Colonic mucosa (tissue), 4 donors: ENCODE measurements at regions not wholly inside any gene's neighbourhood (a gene's known extent, or its start where the extent isn't known, plus 50 kb on each side); places are given as distances from the start of the nearest gene placed in this dataset.

Experiments
- DNase-seq: peaks from one replicate; pipeline ENCODE4 v3.0.0-alpha.2; 2020
- H3K27ac ChIP-seq: fragments of 200-600 bp; one replicate; pipeline ENCODE4 v1.8.0; 2021
- H3K27me3 ChIP-seq: fragments of 200-600 bp; one replicate; pipeline ENCODE4 v1.8.0; 2021
- H3K36me3 ChIP-seq: fragments of 200-600 bp; one replicate; pipeline ENCODE4 v1.8.0; 2021
- H3K4me1 ChIP-seq: fragments of 200-600 bp; one replicate; pipeline ENCODE4 v1.8.0; 2021; ENCODE audit warnings: mild to moderate bottlenecking
- H3K4me3 ChIP-seq: fragments of 200-600 bp; one replicate; pipeline ENCODE4 v1.8.0; 2021
- H3K9ac ChIP-seq, 2 donors: one replicate each; pipeline ENCODE4 v1.7.0; 2013; ENCODE audit warnings: control low read depth in 2 of 2, low read depth in 2 of 2, low read length in 2 of 2
- H3K9me3 ChIP-seq: fragments of 200-600 bp; one replicate; pipeline ENCODE4 v1.8.0; 2021
- CTCF ChIP-seq: fragments of 200-600 bp; IDR thresholded peaks from one replicate; pipeline ENCODE4 v1.8.0; 2022; ENCODE audit warnings: antibody characterized with exemption, mild to moderate bottlenecking
- intact Hi-C: fragments of 100-400 bp; cut with DNase I; formaldehyde crosslinking; loops from one replicate; pipeline ENCODE4 v1.14.1; 2022
- donor health status: healthy.
- donor health status: DM: no; HTN: no; CAD: no.
- donor health status: DM: no; HTN: no; CAD: no.

- DNase-seq, result no peak
- H3K36me3 ChIP-seq, result no peaks in the 10 kb centered on the region
- H3K27me3 ChIP-seq, result no peaks in the 10 kb centered on the region
- intact Hi-C loops, result no loop called here
- H3K27ac ChIP-seq, result no peak overlapping the region
- H3K9ac ChIP-seq, result no peak overlapping the region
- H3K9me3 ChIP-seq, result no peaks in the 10 kb centered on the region
- no peak for TF ChIP-seq CTCF
- no peak overlapping the region for H3K4me3 ChIP-seq
- H3K4me1 ChIP-seq, result no peaks in the 10 kb centered on the region
These were observed 91.3 kb downstream of the DAD1 start for GRCh38 chr14:22497671-22498093.

- no peaks in the 10 kb centered on the region for H3K9me3 ChIP-seq
- no peak for DNase-seq
- intact Hi-C loops, result no loop called here
- no peaks in the 10 kb centered on the region for H3K4me1 ChIP-seq
- no peaks in the 10 kb centered on the region for H3K27me3 ChIP-seq
- H3K4me3 ChIP-seq, result no peak overlapping the region
- no peaks in the 10 kb centered on the region for H3K36me3 ChIP-seq
- TF ChIP-seq CTCF, result no peak
- H3K9ac ChIP-seq, result no peak overlapping the region
- no peak overlapping the region for H3K27ac ChIP-seq
These were observed 91.9 kb downstream of the DAD1 start for GRCh38 chr14:22497144-22497423.

GRCh38 chr14:22494486-22495135 lies 94.4 kb downstream of the DAD1 start:
- DNase-seq, result no peak
- H3K27ac ChIP-seq, result no peak overlapping the region
- H3K36me3 ChIP-seq, result no peaks in the 10 kb centered on the region
- no peaks in the 10 kb centered on the region for H3K4me1 ChIP-seq
- intact Hi-C loops, result no loop called here
- no peak overlapping the region for H3K4me3 ChIP-seq
- no peaks in the 10 kb centered on the region for H3K27me3 ChIP-seq
- no peaks in the 10 kb centered on the region for H3K9me3 ChIP-seq
- TF ChIP-seq CTCF, result no peak
- no peak overlapping the region for H3K9ac ChIP-seq

DNA sequence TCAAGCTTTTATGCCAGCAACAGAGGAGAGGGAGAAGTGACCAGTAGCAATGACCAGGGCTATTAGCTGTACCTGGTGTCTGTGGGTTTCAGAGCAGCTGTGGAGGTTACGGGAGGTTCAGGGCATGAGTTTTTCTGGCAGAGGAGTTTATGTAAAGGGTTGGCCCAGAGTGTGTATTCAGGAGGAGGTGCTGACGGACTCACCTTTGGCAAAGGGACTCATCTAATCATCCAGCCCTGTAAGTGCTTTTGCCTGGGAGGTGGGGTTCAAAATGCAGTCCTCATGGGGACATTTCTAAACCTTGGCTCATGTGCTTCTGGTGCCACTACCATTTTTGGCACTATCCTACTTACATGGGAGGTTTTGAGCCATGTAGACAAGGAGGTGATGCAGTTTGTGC lies 95.3 kb downstream of the DAD1 start:
- H3K9me3 ChIP-seq, result no peaks in the 10 kb centered on the region
- intact Hi-C loops, result no loop called here
- no peak for DNase-seq
- H3K27me3 ChIP-seq, result no peaks in the 10 kb centered on the region
- TF ChIP-seq CTCF, result no peak
- H3K4me1 ChIP-seq, result no peaks in the 10 kb centered on the region
- H3K4me3 ChIP-seq, result no peak overlapping the region
- no peak overlapping the region for H3K27ac ChIP-seq
- H3K9ac ChIP-seq, result no peak overlapping the region
- H3K36me3 ChIP-seq, result no peaks in the 10 kb centered on the region

DNA sequence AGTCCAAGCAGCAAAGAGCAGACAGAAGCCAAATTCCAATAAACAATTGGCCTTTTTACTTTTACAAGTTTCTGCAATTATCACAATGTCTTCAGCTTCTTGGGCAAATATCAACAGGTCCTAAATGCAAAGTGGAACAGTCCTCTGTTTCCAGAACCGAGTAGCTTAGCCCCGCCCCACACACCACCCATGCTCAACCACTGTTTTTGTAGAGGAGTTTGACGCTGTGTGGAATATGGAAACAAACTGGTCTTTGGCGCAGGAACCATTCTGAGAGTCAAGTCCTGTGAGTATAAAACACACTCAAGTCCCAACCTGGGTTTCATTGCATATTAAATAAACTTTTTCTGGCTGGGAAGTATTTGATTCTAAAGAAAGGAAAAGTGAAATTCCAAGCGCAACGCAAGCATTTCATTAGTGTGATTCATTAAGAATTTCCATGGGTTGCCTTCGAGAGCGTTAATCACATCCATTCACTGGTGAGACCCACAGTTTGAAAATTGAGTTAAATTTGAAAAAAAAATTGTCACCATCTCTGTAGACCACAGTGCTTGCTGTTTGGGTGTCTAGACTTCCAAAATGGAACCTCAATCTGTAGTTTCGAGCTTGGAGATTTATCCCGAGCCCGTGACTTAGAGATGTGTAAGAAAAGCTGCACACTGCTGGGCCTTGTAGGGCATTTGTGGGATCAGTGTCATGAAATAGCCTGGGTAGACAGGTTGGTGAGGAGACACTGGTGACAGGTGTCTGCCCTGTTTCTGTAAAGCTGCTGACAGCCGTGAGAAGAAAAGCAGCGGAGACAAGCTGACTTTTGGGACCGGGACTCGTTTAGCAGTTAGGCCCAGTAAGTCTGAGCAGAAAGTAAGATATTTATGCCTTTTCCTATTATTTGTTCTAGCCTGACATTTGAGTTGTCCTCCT lies 96.1 kb downstream of the DAD1 start:
- intact Hi-C loops, result no loop called here
- Histone ChIP-seq H3K4me3 (no peak overlapping the region), H3K9ac (no peak overlapping the region), H3K4me1 (no peaks in the 10 kb centered on the region), H3K27ac (no peak overlapping the region), H3K27me3 (no peaks in the 10 kb centered on the region), H3K36me3 (no peaks in the 10 kb centered on the region), H3K9me3 (no peaks in the 10 kb centered on the region)
- no peak for DNase-seq
- TF ChIP-seq CTCF, result no peak
